Dendritic cell treated with granulocyte-macrophage colony-stimulating factor and Interleukin-4, amounts not matched to agents 40 ng/mL and 50 ng/mL, for 4 days (primary cell): ENCODE measurements at regions not wholly inside any gene's neighbourhood (a gene's known extent, or its start where the extent isn't known, plus 50 kb on each side); places are given as distances from the start of the nearest gene placed in this dataset.

Source experiments
- H3K27ac Mint-ChIP-seq: one replicate; pipeline ENCODE4 v1.8.0; 2022; ENCODE audit warnings: mild to moderate bottlenecking, mixed read lengths
- H3K27me3 Mint-ChIP-seq: one replicate; pipeline ENCODE4 v1.8.0; 2022; ENCODE audit warnings: mild to moderate bottlenecking, mixed read lengths
- H3K36me3 Mint-ChIP-seq: one replicate; pipeline ENCODE4 v1.8.0; 2022; ENCODE audit warnings: low read depth, mixed read lengths
- H3K4me1 Mint-ChIP-seq: one replicate; pipeline ENCODE4 v1.8.0; 2022; ENCODE audit warnings: low read depth, mixed read lengths
- H3K4me3 Mint-ChIP-seq: one replicate; pipeline ENCODE4 v1.8.0; 2022; ENCODE audit warnings: mild to moderate bottlenecking, moderate library complexity, mixed read lengths
- H3K9me3 Mint-ChIP-seq: one replicate; pipeline ENCODE4 v1.8.0; 2022; ENCODE audit warnings: mixed read lengths
- intact Hi-C: fragments of 100-400 bp; cut with micrococcal nuclease; formaldehyde crosslinking; loops from one replicate; pipeline ENCODE4 v1.15.0; 2022

GRCh38 chr4:181529537-181529936 lies 713.7 kb upstream of the TENM3 start:
- H3K4me3 Mint-ChIP-seq: no peak overlapping the region
- intact Hi-C loops: loop anchor here (2.0 kb wide), 2 partner anchors 229 to 865 kb away; no protein-coding TSS in a partner anchor
- H3K27ac Mint-ChIP-seq: no peak overlapping the region
- H3K4me1 Mint-ChIP-seq: no peaks in the 10 kb centered on the region
- no peaks in the 10 kb centered on the region for H3K36me3 Mint-ChIP-seq
- H3K27me3 Mint-ChIP-seq: no peaks in the 10 kb centered on the region
- no peaks in the 10 kb centered on the region for H3K9me3 Mint-ChIP-seq

GRCh38 chr4:181536196-181536746 lies 706.9 kb upstream of the TENM3 start:
- Mint-ChIP-seq H3K36me3 (no peaks in the 10 kb centered on the region), H3K27me3 (no peaks in the 10 kb centered on the region), H3K9me3 (no peaks in the 10 kb centered on the region), H3K4me1 (no peaks in the 10 kb centered on the region), H3K27ac (no peak overlapping the region), H3K4me3 (no peak overlapping the region)
- intact Hi-C loops: no loop called here

- Mint-ChIP-seq H3K9me3 (no peaks in the 10 kb centered on the region), H3K27ac (no peak overlapping the region), H3K4me3 (no peak overlapping the region), H3K36me3 (no peaks in the 10 kb centered on the region), H3K27me3 (no peaks in the 10 kb centered on the region), H3K4me1 (no peaks in the 10 kb centered on the region)
- intact Hi-C loops: no loop called here
Measured at GRCh38 chr4:181536811-181537434, 706.3 kb upstream of the TENM3 start.

- H3K27ac Mint-ChIP-seq: no peak overlapping the region
- no peaks in the 10 kb centered on the region for H3K9me3 Mint-ChIP-seq
- no peak overlapping the region for H3K4me3 Mint-ChIP-seq
- no peaks in the 10 kb centered on the region for H3K27me3 Mint-ChIP-seq
- intact Hi-C loops: no loop called here
- no peaks in the 10 kb centered on the region for H3K4me1 Mint-ChIP-seq
- no peaks in the 10 kb centered on the region for H3K36me3 Mint-ChIP-seq
Measured at GRCh38 chr4:181538431-181538830, 704.8 kb upstream of the TENM3 start.

GRCh38 chr4:181541396-181541795 lies 701.8 kb upstream of the TENM3 start:
- Mint-ChIP-seq H3K36me3 (no peaks in the 10 kb centered on the region), H3K4me1 (no peaks in the 10 kb centered on the region), H3K27me3 (no peaks in the 10 kb centered on the region), H3K4me3 (no peak overlapping the region), H3K9me3 (no peaks in the 10 kb centered on the region), H3K27ac (no peak overlapping the region)
- intact Hi-C loops: no loop called here

- intact Hi-C loops: no loop called here
- Mint-ChIP-seq H3K27me3 (no peaks in the 10 kb centered on the region), H3K36me3 (no peaks in the 10 kb centered on the region), H3K9me3 (no peaks in the 10 kb centered on the region), H3K4me1 (no peaks in the 10 kb centered on the region), H3K27ac (no peak overlapping the region), H3K4me3 (no peak overlapping the region)
Measured at GRCh38 chr4:181548873-181549575, 694.2 kb upstream of the TENM3 start.

- H3K27ac Mint-ChIP-seq: no peak overlapping the region
- H3K9me3 Mint-ChIP-seq: no peaks in the 10 kb centered on the region
- H3K4me1 Mint-ChIP-seq: no peaks in the 10 kb centered on the region
- H3K36me3 Mint-ChIP-seq: no peaks in the 10 kb centered on the region
- no peak overlapping the region for H3K4me3 Mint-ChIP-seq
- H3K27me3 Mint-ChIP-seq: no peaks in the 10 kb centered on the region
- intact Hi-C loops: no loop called here
Measured at GRCh38 chr4:181549576-181550188, 693.5 kb upstream of the TENM3 start.

- no peaks in the 10 kb centered on the region for H3K9me3 Mint-ChIP-seq
- intact Hi-C loops: no loop called here
- no peaks in the 10 kb centered on the region for H3K27me3 Mint-ChIP-seq
- no peaks in the 10 kb centered on the region for H3K36me3 Mint-ChIP-seq
- no peaks in the 10 kb centered on the region for H3K4me1 Mint-ChIP-seq
- H3K27ac Mint-ChIP-seq: no peak overlapping the region
- no peak overlapping the region for H3K4me3 Mint-ChIP-seq
Measured at GRCh38 chr4:181550381-181550780, 692.8 kb upstream of the TENM3 start.

GRCh38 chr4:181559637-181560036 lies 683.6 kb upstream of the TENM3 start:
- H3K27me3 Mint-ChIP-seq: no peaks in the 10 kb centered on the region
- H3K36me3 Mint-ChIP-seq: no peaks in the 10 kb centered on the region
- H3K27ac Mint-ChIP-seq: no peak overlapping the region
- H3K4me1 Mint-ChIP-seq: no peaks in the 10 kb centered on the region
- no peaks in the 10 kb centered on the region for H3K9me3 Mint-ChIP-seq
- intact Hi-C loops: no loop called here
- H3K4me3 Mint-ChIP-seq: no peak overlapping the region

GRCh38 chr4:181562399-181562798 lies 680.8 kb upstream of the TENM3 start:
- Mint-ChIP-seq H3K4me3 (no peak overlapping the region), H3K27me3 (no peaks in the 10 kb centered on the region), H3K4me1 (no peaks in the 10 kb centered on the region), H3K36me3 (no peaks in the 10 kb centered on the region), H3K9me3 (no peaks in the 10 kb centered on the region), H3K27ac (no peak overlapping the region)
- intact Hi-C loops: no loop called here

GRCh38 chr4:181564625-181565024 lies 678.6 kb upstream of the TENM3 start:
- intact Hi-C loops: no loop called here
- Mint-ChIP-seq H3K4me1 (no peaks in the 10 kb centered on the region), H3K9me3 (no peaks in the 10 kb centered on the region), H3K27ac (no peak overlapping the region), H3K36me3 (no peaks in the 10 kb centered on the region), H3K4me3 (no peak overlapping the region), H3K27me3 (no peaks in the 10 kb centered on the region)

GRCh38 chr4:181566490-181566889 lies 676.7 kb upstream of the TENM3 start:
- H3K4me1 Mint-ChIP-seq: no peaks in the 10 kb centered on the region
- H3K9me3 Mint-ChIP-seq: no peaks in the 10 kb centered on the region
- no peaks in the 10 kb centered on the region for H3K27me3 Mint-ChIP-seq
- no peaks in the 10 kb centered on the region for H3K36me3 Mint-ChIP-seq
- H3K27ac Mint-ChIP-seq: no peak overlapping the region
- no peak overlapping the region for H3K4me3 Mint-ChIP-seq
- intact Hi-C loops: no loop called here

- H3K4me3 Mint-ChIP-seq: no peak overlapping the region
- no peaks in the 10 kb centered on the region for H3K4me1 Mint-ChIP-seq
- no peak overlapping the region for H3K27ac Mint-ChIP-seq
- H3K27me3 Mint-ChIP-seq: no peaks in the 10 kb centered on the region
- intact Hi-C loops: no loop called here
- H3K9me3 Mint-ChIP-seq: no peaks in the 10 kb centered on the region
- no peaks in the 10 kb centered on the region for H3K36me3 Mint-ChIP-seq
Measured at GRCh38 chr4:181569553-181569952, 673.6 kb upstream of the TENM3 start.

GRCh38 chr4:181578911-181579310 lies 664.3 kb upstream of the TENM3 start:
- no peaks in the 10 kb centered on the region for H3K9me3 Mint-ChIP-seq
- H3K27ac Mint-ChIP-seq: no peak overlapping the region
- no peaks in the 10 kb centered on the region for H3K27me3 Mint-ChIP-seq
- intact Hi-C loops: no loop called here
- H3K4me1 Mint-ChIP-seq: no peaks in the 10 kb centered on the region
- H3K4me3 Mint-ChIP-seq: no peak overlapping the region
- H3K36me3 Mint-ChIP-seq: no peaks in the 10 kb centered on the region
